Mesodermal cell (in vitro differentiated cells): ENCODE measurements at regions not wholly inside any gene's neighbourhood (a gene's known extent, or its start where the extent isn't known, plus 50 kb on each side); places are given as distances from the start of the nearest gene placed in this dataset.
A peak's percentile ranks its signal among the peaks of the same experiment; 100 is the strongest.

Experiments used
- H3K27ac ChIP-seq: 2 replicates; pipeline ENCODE4 v1.7.0; 2013; ENCODE audit warnings: mild to moderate bottlenecking, low read depth, low read length, moderate library complexity; ENCODE audit not compliant: severe bottlenecking
- H3K36me3 ChIP-seq: 2 replicates; pipeline ENCODE4 v1.7.1; 2013; ENCODE audit warnings: mild to moderate bottlenecking, low read length, moderate library complexity; ENCODE audit not compliant: control insufficient read depth, insufficient read depth
- H3K4me1 ChIP-seq: one replicate; pipeline ENCODE4 v1.7.1; 2013; ENCODE audit warnings: mild to moderate bottlenecking, low read length; ENCODE audit not compliant: insufficient read depth, control insufficient read depth, poor library complexity, severe bottlenecking
- H3K4me3 ChIP-seq: 2 replicates; pipeline ENCODE4 v1.7.0; 2013; ENCODE audit warnings: low read length, control low read depth, mild to moderate bottlenecking; ENCODE audit not compliant: insufficient read depth, poor library complexity, severe bottlenecking; ENCODE audit errors: extremely low read depth
- H3K9me3 ChIP-seq: 2 replicates; pipeline ENCODE4 v1.7.1; 2013; ENCODE audit warnings: mild to moderate bottlenecking, low read length, moderate library complexity; ENCODE audit not compliant: control insufficient read depth
- WGBS, 2 experiments: methylation state at CpG; one replicate each; pipeline ENCODE4 v1.1.5; 2013; ENCODE audit warnings: missing lambda C conversion rate in 2 of 2; ENCODE audit not compliant: insufficient coverage in 2 of 2; 5-methylcytosine and 5-hydroxymethylcytosine counted together

- H3K4me3 ChIP-seq = no peak overlapping the region
- no peak overlapping the region for H3K27ac ChIP-seq
- H3K4me1 ChIP-seq = no peaks in the 10 kb centered on the region
- peaks cover 26% of the 10 kb centered on the region for H3K9me3 ChIP-seq
- 89 to 94% methylated on average over 5 to 6 of the region's 10 CpGs for WGBS, 2 experiments
- H3K36me3 ChIP-seq = no peaks in the 10 kb centered on the region
Observed at GRCh38 chr9:96033896-96034295, 158.4 kb downstream of the ERCC6L2 start.

- Histone ChIP-seq H3K36me3 (no peaks in the 10 kb centered on the region), H3K4me1 (peaks cover 13% of the 10 kb centered on the region), H3K27ac (no peak overlapping the region), H3K9me3 (peaks cover 17% of the 10 kb centered on the region), H3K4me3 (no peak overlapping the region)
- 86 to 89% methylated on average over 12 to 15 of the region's 15 CpGs for WGBS, 2 experiments
Observed at GRCh38 chr9:96031916-96032534, 156.5 kb downstream of the ERCC6L2 start.

- WGBS, 2 experiments = 84 to 85% methylated on average over 3 to 6 of the region's 6 CpGs
- Histone ChIP-seq H3K4me1 (peaks cover 13% of the 10 kb centered on the region), H3K36me3 (no peaks in the 10 kb centered on the region), H3K27ac (no peak overlapping the region), H3K4me3 (no peak overlapping the region), H3K9me3 (peaks cover 17% of the 10 kb centered on the region)
Observed at GRCh38 chr9:96031366-96031824, 155.9 kb downstream of the ERCC6L2 start.

DNA sequence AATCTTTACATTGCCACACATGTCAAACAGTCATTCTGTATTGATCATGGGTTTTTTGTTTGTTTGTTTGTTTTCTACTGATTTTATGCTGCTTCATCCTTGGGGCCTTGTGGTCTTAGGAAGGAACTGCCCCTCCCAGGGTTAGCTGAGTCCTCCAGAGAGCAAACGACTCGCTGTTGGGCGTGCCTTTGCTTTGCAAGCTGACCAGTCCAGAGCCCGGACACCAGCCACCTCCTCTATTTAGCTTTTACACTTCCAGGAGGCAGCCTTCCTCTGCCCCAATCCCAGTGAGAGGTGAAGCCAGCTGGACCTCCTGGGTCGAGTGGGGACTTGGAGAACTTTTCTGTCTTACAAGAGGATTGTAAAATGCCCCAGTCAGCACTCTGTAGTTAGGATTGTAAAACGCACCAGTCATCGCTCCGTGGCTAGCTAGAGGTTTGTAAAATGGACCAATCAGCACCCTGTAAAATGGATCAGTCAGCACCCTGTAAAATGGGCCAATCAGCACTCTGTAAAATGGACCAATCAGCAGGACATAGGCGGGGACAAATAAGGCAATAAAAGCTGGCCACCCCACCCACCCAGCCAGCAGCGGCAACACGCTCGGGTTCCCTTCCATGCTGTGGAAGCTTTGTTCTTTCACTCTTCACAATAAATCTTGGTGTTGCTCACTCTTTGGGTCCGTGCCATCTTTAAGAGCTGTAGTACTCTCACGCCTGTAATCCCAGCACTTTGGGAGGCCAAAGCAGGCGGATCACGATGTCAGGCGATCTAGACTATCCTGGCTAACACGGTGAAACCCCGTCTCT is 154.4 kb downstream of the ERCC6L2 start:
- Histone ChIP-seq H3K36me3 (no peaks in the 10 kb centered on the region), H3K9me3 (peaks cover 4% of the 10 kb centered on the region), H3K27ac (no peak overlapping the region), H3K4me3 (no peak overlapping the region), H3K4me1 (peaks cover 13% of the 10 kb centered on the region)
- WGBS, 2 experiments = 92% methylated on average over 19 of the region's 19 CpGs

- peak overlapping the region; percentile 8 for H3K4me3 ChIP-seq
- WGBS, 2 experiments = 30 to 40% methylated on average over 50 to 68 of the region's 72 CpGs
- H3K9me3 ChIP-seq = no peaks in the 10 kb centered on the region
- H3K4me1 ChIP-seq = peaks cover 26% of the 10 kb centered on the region
- no peaks in the 10 kb centered on the region for H3K36me3 ChIP-seq
- no peak overlapping the region for H3K27ac ChIP-seq
Observed at GRCh38 chr9:96027251-96028131, 152.0 kb downstream of the ERCC6L2 start.

- Histone ChIP-seq H3K9me3 (no peaks in the 10 kb centered on the region), H3K27ac (no peak overlapping the region), H3K36me3 (no peaks in the 10 kb centered on the region), H3K4me1 (peaks cover 30% of the 10 kb centered on the region), H3K4me3 (no peak overlapping the region)
- 74 to 97% methylated on average over 3 to 5 of the region's 5 CpGs for WGBS, 2 experiments
Observed at GRCh38 chr9:96026655-96027213, 151.2 kb downstream of the ERCC6L2 start.

DNA sequence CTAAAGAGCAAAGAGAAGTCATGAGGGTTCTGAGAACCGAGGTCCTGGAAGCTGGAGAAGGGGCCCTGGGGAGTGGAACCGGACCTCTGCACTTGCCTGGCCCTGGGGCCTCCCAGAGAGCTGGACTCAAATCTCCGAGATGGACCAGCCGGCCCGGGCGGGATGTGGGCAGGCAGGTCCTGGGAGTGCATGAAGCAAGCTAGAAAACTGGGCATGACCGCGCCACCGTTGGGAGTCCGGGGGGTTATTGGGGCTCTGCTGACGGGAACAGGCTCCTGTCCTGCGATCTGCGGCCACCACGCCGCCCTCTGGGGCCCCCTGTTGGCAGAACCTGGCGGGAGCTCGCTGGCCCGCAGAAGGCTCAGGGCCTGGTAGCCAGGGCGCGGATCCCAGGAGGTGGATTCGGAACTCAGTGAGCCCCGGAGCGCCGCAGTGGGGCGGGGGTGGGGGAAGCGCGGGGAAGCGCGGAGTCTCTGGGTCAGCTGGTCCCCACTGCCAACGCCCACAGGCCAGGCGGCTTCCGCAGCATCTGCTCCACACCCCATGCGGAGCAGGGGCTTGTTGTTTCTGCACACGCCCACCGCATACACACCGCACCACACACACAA is 150.6 kb downstream of the ERCC6L2 start:
- 62 to 72% methylated on average over 20 to 35 of the region's 36 CpGs for WGBS, 2 experiments

DNA sequence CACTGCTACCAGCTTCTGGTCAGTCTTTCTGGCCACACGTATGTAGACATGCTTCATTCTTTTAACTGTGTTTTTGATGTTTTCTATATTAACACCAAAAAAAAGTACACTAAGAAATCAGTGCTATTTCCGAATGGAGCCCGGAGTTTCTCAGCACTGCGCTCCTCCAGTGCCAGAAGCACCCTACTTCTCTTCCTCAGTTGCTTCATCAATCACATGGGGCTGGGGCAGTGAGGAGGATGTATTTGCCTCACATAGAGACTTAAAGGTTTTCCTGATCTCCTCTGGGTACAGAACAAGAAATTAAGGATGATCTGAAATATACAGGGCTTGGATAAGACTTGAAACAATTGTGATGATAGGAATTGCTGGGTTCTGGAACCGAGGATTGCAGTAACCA is 148.0 kb downstream of the ERCC6L2 start:
- Histone ChIP-seq H3K4me1 (peaks cover 30% of the 10 kb centered on the region), H3K4me3 (no peak overlapping the region), H3K9me3 (no peaks in the 10 kb centered on the region), H3K36me3 (no peaks in the 10 kb centered on the region), H3K27ac (peak overlapping the region; percentile 55)
- 88 to 95% methylated on average over 1 to 2 of the region's 5 CpGs for WGBS, 2 experiments

More for the DNA sequence above, 150.6 kb downstream of the ERCC6L2 start:
- Histone ChIP-seq H3K4me3 (no peak overlapping the region), H3K27ac (no peak overlapping the region), H3K9me3 (no peaks in the 10 kb centered on the region), H3K4me1 (peaks cover 30% of the 10 kb centered on the region), H3K36me3 (no peaks in the 10 kb centered on the region)

DNA sequence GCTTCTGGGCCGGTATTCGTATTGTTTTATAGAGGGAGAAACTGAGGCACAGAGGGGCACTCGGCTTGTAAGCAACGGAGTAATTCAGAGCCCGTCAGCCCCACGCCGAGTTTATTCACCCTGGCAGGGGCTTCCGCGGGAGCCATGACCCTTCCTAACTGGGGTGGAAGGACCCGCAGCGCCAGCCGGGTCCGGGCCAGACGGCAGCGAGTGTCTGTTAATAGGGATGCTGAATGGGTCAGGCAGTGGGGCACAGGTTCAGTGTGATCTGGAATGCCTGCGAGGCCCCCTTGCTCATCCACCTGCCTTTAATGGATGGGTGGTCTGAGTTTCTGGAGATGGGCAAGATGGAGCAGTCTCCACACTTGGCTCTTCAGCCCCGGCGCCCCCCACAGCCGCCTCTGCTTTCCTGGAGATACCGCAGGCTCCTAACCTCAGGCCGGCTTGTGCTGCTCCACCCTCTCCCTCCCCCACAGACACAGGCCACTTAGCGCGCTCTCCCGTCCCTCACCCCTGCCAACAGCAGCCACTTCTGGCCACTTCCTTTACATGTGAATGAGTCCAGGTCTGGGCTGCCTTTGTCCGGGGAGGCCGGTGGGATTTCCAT is 147.1 kb downstream of the ERCC6L2 start:
- no peaks in the 10 kb centered on the region for H3K36me3 ChIP-seq
- H3K27ac ChIP-seq = peak overlapping the region; percentile 61
- no peaks in the 10 kb centered on the region for H3K9me3 ChIP-seq
- 2 to 4% methylated on average over 16 to 18 of the region's 26 CpGs for WGBS, 2 experiments
- H3K4me1 ChIP-seq = peaks cover 21% of the 10 kb centered on the region
- peak overlapping the region; percentile 50 for H3K4me3 ChIP-seq
